Stimulated activated CD4-positive, alpha-beta T cell treated with anti-CD3 and anti-CD28 coated beads, Interleukin-15, amount 100 ng/mL, for 48 hours (primary cell): ENCODE measurements at regions not wholly inside any gene's neighbourhood (a gene's known extent, or its start where the extent isn't known, plus 50 kb on each side); places are given as distances from the start of the nearest gene placed in this dataset.
"Not testable (repeated sequence)": the region's sequence is repeated elsewhere in the genome, so short reads cannot be mapped to it uniquely, and the experiment has no call there.

Experiments used
- DNase-seq, 2 donors: peaks; one replicate each; pipeline ENCODE4 v3.0.0-alpha.2; 2020; ENCODE audit warnings: low read depth in 2 of 2

DNA sequence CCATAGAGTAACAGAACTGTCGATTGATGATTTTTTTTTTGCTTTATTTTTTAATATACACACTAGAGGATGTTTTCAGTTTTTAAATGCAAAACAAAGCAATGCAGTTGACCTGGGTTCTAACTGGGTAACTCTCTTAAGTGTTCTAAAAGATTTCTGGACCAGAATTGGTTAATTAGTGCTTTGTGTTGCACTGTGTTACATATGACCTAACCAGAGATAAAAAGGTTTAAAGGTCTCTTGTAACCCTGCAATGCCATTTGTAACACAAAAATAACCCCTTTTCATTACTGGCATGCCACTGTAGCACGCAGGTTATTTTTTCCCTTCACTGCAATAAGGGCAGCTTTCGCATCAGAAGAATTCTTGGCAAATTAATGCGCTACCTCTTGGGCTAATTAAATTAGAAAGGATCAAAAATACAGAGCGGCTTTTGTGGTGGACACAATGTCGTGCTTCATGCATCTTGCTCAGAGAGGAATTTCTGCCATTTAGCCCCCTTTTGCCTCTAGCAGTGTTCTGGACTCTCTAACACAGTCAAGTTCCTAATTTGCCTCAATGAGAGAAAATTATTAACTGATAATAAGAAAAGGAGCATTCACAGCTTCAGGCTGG is 250.8 kb upstream of the ZEB2 start:
- no peak for DNase-seq

DNA sequence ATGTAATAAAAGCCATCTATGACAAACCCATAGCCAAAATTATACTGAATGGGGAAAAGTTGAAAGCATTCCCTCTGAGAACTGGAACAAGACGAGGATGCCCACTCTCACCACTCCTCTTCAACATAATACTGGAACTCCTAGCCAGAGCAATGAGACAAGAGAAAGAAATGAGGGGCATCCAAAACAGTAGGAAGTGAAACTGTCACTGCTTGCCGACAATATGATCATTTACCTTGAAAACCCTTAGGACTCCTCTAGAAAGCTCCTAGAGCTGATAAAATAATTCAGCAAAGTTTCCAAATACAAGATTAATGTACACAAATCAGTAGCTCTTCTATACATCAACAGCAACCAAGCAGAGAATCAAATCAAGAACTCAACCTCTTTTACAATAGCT is 241.0 kb upstream of the ZEB2 start:
- not testable (repeated sequence) for DNase-seq

DNA sequence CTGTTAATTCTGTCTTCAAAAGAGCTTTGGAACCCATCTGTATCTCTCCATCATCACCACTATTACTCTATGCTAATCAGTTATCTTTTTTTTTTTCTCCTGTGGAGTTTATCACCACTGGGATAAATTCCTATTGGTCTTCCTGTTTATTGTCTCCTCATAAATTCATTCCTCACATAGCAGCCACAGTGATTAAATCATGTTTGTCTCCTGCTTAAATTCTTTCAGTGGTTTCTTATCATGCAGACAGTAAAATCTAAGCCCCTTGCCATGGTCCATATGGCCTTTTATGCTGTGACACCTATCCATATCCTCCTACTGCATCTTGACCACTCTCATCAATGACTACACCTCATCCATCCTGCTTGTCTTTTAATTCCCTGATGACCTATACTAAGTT is 239.8 kb upstream of the ZEB2 start:
- DNase-seq: no peak

DNA sequence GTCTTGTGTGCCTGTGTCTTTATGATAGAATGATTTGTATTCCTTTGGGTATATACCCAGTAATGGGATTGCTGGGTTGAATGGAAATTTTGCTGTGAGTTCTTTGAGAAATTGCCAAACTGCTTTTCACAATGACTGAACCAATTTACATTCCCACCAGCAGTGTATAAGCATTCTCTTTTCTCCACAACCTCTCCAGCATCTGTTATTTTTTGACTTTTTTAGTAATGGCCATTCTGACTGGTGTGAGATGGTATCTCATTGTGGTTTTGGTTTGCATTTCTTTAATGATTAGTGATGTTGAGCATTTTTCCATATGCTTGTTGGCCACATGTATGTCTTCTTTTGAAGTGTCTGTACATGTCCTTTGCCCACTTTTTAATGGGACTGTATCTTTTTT is 238.3 kb upstream of the ZEB2 start:
- not testable (repeated sequence) for DNase-seq

DNA sequence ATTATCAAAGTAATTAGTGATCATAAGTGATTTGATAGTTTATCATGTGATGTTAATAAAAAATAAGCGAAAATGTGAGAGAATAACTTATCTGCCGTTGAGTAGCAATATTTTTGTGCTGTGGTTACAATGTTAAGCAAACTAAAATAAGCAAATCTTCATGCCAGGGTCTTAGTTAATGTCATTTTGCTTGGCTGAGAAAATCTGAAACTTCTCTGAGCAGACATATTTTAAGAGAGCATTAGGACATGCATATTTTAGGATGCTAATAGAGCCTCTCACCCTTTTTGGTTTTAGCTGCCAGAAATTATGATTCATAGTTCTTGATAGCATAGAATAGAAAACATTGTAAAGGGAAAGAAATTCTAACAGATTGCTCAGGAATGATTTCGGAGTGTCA is 233.5 kb upstream of the ZEB2 start:
- no peak for DNase-seq

DNA sequence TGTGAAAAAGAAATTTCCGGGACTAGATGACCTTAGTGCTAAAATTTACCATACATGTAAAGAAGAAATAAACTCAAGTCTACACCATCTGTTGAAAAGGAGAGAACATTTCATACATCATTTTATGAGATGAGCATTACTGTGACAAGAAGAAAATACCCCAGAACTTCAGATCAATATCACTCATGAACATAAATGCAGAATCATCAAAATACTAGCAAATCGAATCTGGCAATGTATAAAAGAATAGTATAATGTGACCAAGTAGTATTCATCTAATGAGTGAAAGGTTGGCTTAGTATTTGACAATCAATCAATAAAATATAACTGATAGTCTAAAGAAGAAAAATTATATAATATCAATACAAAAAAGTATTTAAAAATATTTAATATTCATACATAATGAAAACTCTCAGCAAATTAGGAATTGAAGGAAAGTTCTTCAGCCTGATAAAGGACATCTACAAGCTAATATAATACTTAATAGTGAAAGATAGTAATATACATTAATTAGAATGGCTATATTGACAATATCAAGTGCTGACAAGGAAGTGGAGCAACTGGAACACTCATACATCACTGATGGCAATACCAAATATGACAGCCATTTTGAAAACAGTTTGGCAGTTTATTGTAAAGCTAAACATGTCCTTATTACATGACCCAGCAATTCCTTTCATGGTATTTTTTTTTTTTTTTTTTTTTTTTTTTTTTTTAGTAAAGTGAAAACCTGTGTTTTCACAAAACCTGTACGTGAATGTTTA is 231.4 kb upstream of the ZEB2 start:
- no peak for DNase-seq

DNA sequence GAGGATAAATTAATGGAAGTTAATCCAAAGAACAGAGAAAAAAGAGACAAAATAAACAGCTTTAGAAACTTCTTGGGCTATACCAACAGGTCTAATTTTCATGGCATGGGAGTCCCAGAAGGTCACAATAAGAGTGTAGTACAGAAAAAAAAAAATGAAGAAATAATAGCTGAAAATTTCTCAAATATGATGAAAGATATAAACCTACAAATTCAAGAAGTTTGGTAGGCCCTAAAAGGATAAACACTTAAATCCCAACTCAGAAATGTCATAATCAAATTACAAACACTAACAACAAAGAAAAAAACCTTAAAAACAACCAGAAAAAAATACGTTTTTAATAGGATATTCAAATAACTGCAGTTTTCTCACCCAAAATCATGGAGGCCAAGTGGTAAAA is 229.3 kb upstream of the ZEB2 start:
- no peak for DNase-seq

DNA sequence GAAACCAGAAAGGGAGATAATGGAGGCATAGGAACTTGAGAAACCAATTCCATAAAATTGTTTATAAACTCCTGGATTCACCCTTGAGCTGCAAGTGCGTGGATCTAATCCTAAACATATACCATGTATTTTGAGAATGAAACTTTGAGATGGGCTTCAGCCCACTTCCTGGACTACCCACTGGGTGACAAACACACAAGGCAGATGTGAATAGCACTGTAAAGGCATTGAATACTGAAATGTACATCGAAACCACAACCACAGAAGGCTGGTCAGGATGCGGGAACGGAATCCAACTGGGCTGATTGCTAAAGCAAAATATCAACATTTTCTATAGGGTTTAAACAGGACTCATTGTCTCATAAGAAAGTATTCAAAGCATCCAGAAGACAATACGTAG is 228.5 kb upstream of the ZEB2 start:
- DNase-seq: no peak

DNA sequence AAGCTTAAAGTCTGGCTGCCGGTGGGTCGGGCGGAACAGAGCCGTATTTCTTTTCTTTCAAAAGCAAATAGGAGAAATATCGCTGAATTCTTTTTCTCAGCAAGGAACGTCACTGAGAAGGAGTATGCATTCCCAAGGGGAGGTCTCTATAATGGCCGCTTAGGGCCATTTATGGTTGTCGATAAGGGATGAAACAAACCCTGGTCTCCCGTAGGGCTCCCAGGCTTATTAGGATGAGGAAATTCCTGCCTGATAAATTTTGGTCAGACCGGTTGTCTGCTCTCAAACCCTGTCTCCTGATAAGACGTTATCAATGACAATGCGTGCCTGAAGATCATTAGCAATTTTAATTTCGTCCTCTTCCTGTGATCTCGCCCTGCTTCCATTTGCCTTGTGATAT is 227.7 kb upstream of the ZEB2 start:
- no peak for DNase-seq

DNA sequence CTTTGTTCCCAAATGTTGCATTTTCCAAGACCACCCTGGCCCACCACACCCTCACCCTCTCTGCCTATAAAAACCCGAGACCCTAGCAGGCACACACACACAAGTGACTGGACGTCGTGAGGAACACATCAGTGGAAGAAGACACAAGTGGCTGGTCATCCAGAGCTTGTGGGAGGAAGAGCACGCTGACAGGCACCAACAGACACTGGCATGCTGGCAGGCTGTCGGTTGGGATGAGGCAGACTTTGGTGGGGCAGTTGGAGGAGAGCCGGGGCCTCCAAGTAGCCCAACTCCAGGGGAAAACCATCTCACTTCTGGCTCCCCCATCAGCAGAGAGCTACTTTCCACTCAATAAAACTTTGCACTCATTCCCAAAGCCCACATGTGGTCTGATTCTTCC is 225.5 kb upstream of the ZEB2 start:
- no peak for DNase-seq

DNA sequence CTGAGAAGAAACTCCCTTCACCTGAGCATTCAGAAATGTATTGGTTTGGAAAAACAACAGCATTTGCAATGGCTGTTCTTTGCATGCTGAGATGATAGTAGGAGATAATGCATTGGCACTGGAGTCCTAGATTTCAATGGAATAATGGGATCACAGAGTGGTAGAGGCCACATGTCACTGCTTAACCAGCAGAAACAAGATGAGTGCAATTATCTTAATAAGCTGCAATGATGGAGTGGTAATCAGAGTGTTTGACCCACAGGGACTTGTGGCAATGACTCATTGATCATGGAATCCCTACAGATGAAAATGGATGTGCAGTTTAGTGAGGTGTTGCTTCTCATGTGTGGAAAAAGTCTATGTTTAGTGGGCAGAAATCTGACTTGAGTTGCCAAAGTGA is 218.8 kb upstream of the ZEB2 start:
- DNase-seq: no peak

DNA sequence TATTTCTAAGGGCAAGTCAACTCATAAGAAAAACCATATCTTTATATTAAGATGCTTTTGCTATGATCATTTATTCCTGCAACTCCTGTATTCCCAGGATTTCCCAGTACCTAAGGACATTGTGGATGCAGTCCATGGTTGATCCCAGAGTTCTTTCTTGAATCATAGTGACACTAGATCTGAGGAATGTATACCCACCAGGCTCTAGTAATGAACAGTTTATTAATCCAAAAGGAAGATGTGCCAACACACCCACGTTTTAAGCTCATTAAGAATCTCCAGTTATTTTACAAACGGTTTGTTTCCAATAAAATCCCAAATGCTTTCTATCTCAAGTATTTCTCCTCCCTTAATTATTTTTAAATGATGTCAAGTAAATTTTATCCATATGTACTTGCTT is 210.8 kb upstream of the ZEB2 start:
- no peak for DNase-seq

DNA sequence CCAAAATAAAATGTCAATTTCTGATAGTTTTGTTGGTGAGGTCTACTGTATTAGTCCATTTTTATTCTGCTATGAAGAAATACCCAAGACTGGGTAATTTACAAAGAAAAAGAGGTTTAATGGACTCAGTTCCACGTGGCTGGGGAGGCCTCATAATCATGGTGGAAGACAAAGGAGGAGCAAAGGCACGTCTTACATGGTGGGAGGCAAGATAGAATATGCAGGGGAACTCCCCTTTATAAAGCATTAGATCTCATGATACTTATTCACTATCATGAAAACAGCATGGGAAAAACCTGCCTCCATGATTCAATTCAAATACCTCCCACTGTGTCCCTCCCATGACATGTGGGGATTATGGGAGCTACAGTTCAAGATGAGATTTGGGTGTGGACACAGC is 204.5 kb upstream of the ZEB2 start:
- DNase-seq: not testable (repeated sequence)

DNA sequence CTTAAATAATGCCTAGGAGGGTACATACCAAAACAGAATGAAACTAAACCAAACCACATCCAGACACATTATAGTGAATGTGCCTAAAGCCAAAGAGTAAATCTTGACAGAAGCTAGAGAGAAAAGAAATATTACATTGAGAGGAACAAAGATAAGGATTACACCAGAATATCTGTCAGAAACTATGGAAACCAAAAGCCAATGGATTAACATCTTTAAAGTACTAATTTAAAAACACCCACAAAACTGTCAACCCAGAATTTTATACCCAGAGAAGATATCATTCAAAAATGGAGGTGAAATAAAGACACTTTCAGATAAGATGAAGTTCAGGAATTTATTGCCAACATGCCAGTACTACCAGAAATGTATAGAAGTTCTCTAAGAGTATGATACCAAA is 198.5 kb upstream of the ZEB2 start:
- DNase-seq: no peak

DNA sequence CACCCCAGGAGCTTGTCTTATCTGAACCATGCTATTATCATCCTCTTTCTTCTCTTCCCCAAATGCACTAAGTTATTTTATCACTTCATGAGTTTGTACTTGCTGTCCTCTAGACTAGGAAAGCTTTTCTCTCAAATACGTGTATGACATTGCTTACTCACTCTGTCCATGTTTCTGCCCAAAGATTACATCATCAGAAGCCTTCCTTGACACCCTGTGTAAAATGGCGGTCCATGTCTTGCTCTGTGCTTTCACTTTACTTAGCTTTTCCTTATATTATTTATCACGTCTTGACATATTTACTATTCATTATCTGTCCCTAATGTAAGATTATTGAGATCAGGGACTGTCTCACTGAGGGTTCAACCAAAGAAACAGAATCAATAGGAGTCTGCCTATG is 196.1 kb upstream of the ZEB2 start:
- no peak for DNase-seq

DNA sequence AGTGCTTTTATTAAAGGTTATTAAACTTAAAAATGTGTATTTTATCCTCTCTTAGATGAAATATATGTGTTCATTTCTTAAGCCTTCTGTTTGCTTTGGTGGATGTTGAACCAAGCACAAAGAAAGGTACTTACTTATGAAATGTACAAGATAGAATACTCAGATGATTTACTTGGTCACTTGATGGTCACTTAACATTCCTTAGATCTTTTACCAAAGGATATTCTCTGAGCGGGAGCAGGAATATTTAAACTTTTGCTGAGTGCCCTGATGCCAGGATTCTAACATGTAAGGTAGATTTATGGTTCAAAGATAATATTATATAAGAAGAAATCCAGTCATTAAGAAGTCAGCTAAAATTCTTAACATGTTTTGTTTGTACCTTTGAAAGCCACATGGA is 193.5 kb upstream of the ZEB2 start:
- DNase-seq: no peak

DNA sequence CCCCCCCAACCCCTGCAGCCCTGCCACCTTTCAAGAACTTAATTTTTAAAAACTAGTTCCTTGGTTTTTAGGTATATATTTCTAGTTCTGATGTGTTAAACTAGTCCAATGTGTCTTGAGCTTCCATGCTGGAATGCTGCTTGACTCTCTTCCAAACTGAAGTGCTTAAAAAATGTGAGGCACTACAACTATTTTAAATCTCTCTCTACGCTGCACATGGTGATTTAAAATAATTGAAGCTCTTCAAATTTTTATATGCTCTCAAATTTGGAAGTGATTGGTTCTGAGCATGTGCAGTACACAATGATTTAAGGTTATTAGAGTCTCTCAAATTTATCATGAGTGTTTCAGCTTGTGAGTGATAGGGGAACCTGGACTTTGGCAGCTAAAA is 192.6 kb upstream of the ZEB2 start:
- DNase-seq: no peak

DNA sequence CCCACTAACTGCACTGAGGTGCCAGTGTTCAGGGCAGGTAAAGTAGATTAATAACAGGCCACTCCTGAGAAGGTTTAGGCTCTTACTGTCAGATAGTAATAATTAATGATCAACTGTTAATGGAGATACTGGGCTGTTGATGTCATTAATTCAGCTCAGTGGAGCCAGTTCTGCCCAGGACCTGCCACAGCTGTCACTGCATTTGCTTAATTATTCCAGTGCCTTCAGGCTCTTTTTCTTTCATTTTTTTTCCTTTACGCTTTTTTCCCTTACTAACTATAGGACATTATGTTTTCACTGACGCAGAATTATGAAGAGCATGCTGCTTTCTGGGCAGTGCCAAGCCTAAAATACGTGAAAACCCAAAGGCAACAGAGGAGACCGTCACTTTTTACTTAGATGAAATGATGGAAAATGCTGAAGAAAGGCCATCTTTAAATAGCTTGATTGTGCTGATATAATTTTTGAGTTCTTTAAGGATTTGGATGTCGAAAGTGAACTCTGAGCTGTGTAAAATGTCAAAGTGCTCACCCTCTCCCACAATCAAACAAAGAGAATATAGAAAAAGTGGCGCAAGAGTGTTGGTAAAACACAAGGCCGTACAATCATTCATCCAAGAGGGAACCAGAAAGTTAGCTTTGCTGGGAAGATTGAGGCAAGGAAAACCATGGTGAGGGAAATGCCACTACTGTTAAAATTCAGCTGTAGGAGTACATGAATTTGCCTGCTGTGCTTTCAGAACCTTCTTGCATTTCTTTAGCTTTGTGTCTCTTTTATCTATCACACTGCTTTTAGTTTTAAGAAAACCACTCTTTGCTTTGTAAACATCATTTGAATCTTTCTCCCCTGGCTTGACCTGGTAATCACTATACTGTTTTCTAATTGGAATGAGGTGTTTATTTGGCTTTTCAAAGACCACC is 192.0 kb upstream of the ZEB2 start:
- no peak for DNase-seq

DNA sequence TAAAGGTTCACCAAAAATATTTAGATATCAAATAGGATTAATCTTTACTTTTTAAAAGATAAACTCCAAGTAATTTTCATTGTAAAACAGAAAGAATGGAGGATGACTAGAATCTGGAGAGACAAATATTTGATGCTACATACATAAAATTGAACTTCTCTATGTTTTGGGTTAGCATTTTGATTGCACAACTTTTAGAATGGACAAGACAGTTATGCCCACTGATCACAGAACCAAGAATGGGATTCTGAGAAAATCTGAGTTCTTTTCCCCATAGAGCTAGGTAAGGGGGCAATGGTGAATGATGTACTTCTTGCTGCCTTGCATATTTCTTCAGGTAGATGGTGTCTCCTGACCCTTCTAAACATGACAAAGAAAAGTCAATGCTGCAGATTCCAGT is 191.2 kb upstream of the ZEB2 start:
- DNase-seq: no peak

DNA sequence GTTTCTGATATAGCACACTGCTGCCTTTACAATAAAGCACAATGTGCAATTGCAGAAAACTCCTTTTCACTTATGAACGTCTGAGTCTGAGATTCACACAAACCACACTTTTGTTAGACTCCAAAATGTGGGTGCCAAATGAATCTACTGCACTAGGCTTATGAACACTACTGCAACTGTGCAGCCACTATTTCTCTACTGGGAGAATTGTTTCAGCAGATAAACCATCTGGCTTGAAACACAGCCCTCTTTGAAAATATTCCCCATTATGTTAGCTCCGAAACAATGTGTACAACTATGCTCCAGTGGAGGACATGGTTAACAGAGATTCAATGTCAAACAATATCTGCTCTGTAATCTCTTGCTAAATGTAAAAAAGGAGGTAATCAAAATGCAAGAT is 188.7 kb upstream of the ZEB2 start:
- DNase-seq: no peak

DNA sequence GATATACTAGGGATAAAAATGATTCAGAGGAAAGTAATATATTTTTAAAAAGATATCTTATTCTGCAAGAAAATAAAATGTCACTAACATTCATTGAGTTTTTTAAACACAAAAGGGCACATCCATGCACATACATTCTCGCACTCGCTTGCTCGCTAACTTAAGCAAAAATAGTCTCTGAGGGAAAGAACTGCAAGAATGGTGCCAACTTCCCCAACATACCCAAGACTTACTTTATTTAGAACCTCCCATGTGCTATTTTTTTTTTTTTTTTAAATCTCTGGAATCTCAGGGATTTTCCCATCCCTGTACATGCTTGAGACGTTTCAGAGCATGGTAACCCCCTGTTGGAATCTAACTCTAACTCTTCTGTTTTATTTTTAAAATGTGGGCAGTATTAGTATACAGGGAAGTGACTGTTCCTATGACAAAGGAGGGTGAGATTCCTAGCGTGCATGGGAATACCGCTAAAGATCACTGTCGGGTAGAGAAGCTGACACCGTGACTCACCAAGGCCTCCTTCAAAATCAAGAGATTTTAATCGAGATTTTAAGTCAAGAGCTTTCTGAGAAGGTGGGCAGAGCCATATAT is 187.9 kb upstream of the ZEB2 start:
- DNase-seq: no peak

DNA sequence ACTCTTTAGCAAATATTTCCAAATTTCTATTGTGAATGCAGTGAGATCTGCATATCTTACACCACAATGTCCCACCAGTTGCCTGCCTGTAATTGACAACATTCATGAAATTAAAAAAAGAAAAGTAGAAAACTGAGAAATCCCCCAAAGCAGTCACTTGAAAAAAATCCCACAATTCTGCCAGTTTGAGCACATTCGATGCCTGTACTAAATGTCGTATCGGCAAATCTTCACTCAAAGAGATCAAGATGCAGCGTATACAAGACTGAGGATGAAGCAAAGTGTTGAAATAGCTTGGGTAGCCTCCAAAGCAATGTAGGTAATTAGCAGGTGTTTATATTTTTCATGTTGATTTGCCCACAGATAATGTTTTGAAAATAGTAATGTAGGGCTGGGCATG is 186.7 kb upstream of the ZEB2 start:
- no peak for DNase-seq
